Neural cell (in vitro differentiated cells): ENCODE measurements at regions not wholly inside any gene's neighbourhood (a gene's known extent, or its start where the extent isn't known, plus 50 kb on each side); places are given as distances from the start of the nearest gene placed in this dataset.

Experiments used
- H2AFZ ChIP-seq: fragments of 200-600, 300-800 bp; sonication (generic), shearing (Covaris generic); 2 replicates; pipeline ENCODE4 v1.6.0; 2014; ENCODE audit warnings: low read depth, mild to moderate bottlenecking, antibody characterized with exemption, low read length, moderate library complexity
- H3F3A ChIP-seq: fragments of 200-600 bp; shearing (Covaris generic); 2 replicates; pipeline ENCODE4 v1.6.1; 2016; ENCODE audit warnings: mild to moderate bottlenecking, moderate library complexity, mixed read lengths, antibody characterized with exemption, low read length; ENCODE audit not compliant: insufficient read depth, poor library complexity, severe bottlenecking
- H3K27ac ChIP-seq: fragments of 200-600, 300-800 bp; sonication (generic), shearing (Covaris generic); 2 replicates; pipeline ENCODE4 v1.5.1; 2014; ENCODE audit warnings: mild to moderate bottlenecking, low read length, moderate library complexity
- H3K27me3 ChIP-seq: fragments of 300-800, 200-600 bp; sonication (generic), shearing (Covaris generic); 2 replicates; pipeline ENCODE4 v1.6.0; 2014; ENCODE audit warnings: mild to moderate bottlenecking, low read depth, low read length, moderate library complexity; ENCODE audit not compliant: insufficient read depth
- H3K36me3 ChIP-seq: fragments of 300-800, 200-600 bp; sonication (generic), shearing (Covaris generic); 2 replicates; pipeline ENCODE4 v1.5.1; 2014; ENCODE audit warnings: mild to moderate bottlenecking, antibody characterized with exemption, low read length, moderate library complexity; ENCODE audit not compliant: insufficient read depth
- H3K4me2 ChIP-seq: fragments of 300-800, 200-600 bp; sonication (generic), shearing (Covaris generic); 2 replicates; pipeline ENCODE4 v1.6.0; 2014; ENCODE audit warnings: mild to moderate bottlenecking, low read length
- H3K4me3 ChIP-seq: fragments of 300-800, 200-600 bp; sonication (generic), shearing (Covaris generic); 2 replicates; pipeline ENCODE4 v1.5.1; 2014; ENCODE audit warnings: mild to moderate bottlenecking, low read length, moderate library complexity
- H3K79me2 ChIP-seq: fragments of 200-600 bp; shearing (Covaris generic); replicated peaks from 2 replicates; pipeline ENCODE4 v1.6.0; 2014; ENCODE audit warnings: mild to moderate bottlenecking, low read length, moderate library complexity; ENCODE audit not compliant: insufficient read depth
- H3K9ac ChIP-seq: fragments of 300-800, 200-600 bp; sonication (generic), shearing (Covaris generic); 2 replicates; pipeline ENCODE4 v1.6.1; 2016; ENCODE audit warnings: mild to moderate bottlenecking, low read length, mixed read lengths
- H3K9me2 ChIP-seq: fragments of 200-600 bp; shearing (Covaris generic); 2 replicates; pipeline ENCODE4 v1.6.1; 2016; ENCODE audit warnings: mild to moderate bottlenecking, low read length, mixed read lengths; ENCODE audit not compliant: insufficient read depth
- H3K9me3 ChIP-seq: fragments of 200-600, 300-800 bp; sonication (generic), shearing (Covaris generic); 2 replicates; pipeline ENCODE4 v1.6.1; 2016; ENCODE audit warnings: mild to moderate bottlenecking, mixed run types, low read length, moderate library complexity, mixed read lengths
- H4K20me1 ChIP-seq: fragments of 200-600 bp; shearing (Covaris generic); 2 replicates; pipeline ENCODE4 v1.6.1; 2016; ENCODE audit warnings: mild to moderate bottlenecking, mixed run types; ENCODE audit not compliant: insufficient read depth
- EP300 ChIP-seq: fragments of 450-650 bp; conservative IDR thresholded peaks from 2 replicates; pipeline ENCODE4 v1.6.1; 2014; ENCODE audit warnings: antibody characterized with exemption, mild to moderate bottlenecking, moderate library complexity; ENCODE audit not compliant: poor library complexity, severe bottlenecking
- EZH2 ChIP-seq: fragments of 200-600, 300-800 bp; shearing (Covaris generic), sonication (generic); IDR thresholded peaks from 2 replicates; pipeline ENCODE4 v1.6.1; 2014; ENCODE audit warnings: antibody characterized with exemption, low read length, borderline replicate concordance, mild to moderate bottlenecking; ENCODE audit not compliant: insufficient read depth, poor library complexity, severe bottlenecking
- MXI1 ChIP-seq: fragments of 450-650 bp; conservative IDR thresholded peaks from 2 replicates; pipeline ENCODE4 v1.6.1; 2014; ENCODE audit warnings: antibody characterized with exemption, mild to moderate bottlenecking; ENCODE audit not compliant: poor library complexity, severe bottlenecking
- POLR2AphosphoS5 ChIP-seq: IDR thresholded peaks from 2 replicates; pipeline ENCODE4 v1.6.1; 2012
- RAD21 ChIP-seq: fragments of 450-650 bp; conservative IDR thresholded peaks from 2 replicates; pipeline ENCODE4 v1.6.1; 2014; ENCODE audit warnings: antibody characterized with exemption, mild to moderate bottlenecking, moderate library complexity
- SMC3 ChIP-seq: fragments of 450-650 bp; conservative IDR thresholded peaks from 2 replicates; pipeline ENCODE4 v1.6.1; 2014; ENCODE audit warnings: antibody characterized with exemption, mild to moderate bottlenecking, moderate library complexity; ENCODE audit not compliant: poor library complexity
- TAF1 ChIP-seq: IDR thresholded peaks from 2 replicates; pipeline ENCODE4 v1.6.1; 2012; ENCODE audit warnings: low read depth
- TF ChIP-seq, protein P1 (sequence below): fragments of 450-650 bp; IDR thresholded peaks from 2 replicates; pipeline ENCODE4 v1.5.1; 2014; ENCODE audit warnings: antibody characterized with exemption, mild to moderate bottlenecking, moderate library complexity; ENCODE audit not compliant: poor library complexity, severe bottlenecking
- TF ChIP-seq, protein P2 (sequence below): IDR thresholded peaks from 2 replicates; pipeline ENCODE4 v1.6.1; 2012; ENCODE audit warnings: borderline replicate concordance

DNA sequence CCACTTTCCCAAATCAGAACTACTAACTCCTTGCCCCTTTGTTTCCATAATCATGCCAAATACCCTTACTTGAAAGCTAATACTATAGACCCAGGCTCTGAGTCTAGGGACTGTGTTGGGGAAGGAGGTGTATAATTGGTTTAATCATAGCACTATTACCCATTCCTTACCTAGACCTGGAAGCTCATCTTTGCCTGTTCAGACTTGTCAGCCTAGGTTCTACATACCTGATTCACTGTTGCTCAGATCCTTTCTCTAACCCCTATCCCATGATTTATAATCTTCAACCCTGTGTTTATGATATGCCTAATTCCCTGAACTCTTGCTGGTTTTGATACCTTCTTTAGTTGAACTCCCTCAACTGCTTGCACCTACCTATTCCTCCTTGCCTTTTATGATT lies 123.1 kb upstream of the GRIA3 start:
- Histone ChIP-seq H3K79me2 (no peaks in the 10 kb centered on the region), H4K20me1 (no peaks in the 10 kb centered on the region), H3K4me2 (no peak overlapping the region), H3K9me3 (no peaks in the 10 kb centered on the region), H3K9me2 (no peaks in the 10 kb centered on the region), H2AFZ (no peak overlapping the region), H3K27ac (no peak overlapping the region), H3K27me3 (no peaks in the 10 kb centered on the region), H3K9ac (no peak overlapping the region), H3K4me3 (no peak overlapping the region), H3K36me3 (no peaks in the 10 kb centered on the region), H3F3A (no peaks in the 10 kb centered on the region)
- TF ChIP-seq, protein P1, sequence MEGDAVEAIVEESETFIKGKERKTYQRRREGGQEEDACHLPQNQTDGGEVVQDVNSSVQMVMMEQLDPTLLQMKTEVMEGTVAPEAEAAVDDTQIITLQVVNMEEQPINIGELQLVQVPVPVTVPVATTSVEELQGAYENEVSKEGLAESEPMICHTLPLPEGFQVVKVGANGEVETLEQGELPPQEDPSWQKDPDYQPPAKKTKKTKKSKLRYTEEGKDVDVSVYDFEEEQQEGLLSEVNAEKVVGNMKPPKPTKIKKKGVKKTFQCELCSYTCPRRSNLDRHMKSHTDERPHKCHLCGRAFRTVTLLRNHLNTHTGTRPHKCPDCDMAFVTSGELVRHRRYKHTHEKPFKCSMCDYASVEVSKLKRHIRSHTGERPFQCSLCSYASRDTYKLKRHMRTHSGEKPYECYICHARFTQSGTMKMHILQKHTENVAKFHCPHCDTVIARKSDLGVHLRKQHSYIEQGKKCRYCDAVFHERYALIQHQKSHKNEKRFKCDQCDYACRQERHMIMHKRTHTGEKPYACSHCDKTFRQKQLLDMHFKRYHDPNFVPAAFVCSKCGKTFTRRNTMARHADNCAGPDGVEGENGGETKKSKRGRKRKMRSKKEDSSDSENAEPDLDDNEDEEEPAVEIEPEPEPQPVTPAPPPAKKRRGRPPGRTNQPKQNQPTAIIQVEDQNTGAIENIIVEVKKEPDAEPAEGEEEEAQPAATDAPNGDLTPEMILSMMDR, result no peak
- TF ChIP-seq, protein P2, sequence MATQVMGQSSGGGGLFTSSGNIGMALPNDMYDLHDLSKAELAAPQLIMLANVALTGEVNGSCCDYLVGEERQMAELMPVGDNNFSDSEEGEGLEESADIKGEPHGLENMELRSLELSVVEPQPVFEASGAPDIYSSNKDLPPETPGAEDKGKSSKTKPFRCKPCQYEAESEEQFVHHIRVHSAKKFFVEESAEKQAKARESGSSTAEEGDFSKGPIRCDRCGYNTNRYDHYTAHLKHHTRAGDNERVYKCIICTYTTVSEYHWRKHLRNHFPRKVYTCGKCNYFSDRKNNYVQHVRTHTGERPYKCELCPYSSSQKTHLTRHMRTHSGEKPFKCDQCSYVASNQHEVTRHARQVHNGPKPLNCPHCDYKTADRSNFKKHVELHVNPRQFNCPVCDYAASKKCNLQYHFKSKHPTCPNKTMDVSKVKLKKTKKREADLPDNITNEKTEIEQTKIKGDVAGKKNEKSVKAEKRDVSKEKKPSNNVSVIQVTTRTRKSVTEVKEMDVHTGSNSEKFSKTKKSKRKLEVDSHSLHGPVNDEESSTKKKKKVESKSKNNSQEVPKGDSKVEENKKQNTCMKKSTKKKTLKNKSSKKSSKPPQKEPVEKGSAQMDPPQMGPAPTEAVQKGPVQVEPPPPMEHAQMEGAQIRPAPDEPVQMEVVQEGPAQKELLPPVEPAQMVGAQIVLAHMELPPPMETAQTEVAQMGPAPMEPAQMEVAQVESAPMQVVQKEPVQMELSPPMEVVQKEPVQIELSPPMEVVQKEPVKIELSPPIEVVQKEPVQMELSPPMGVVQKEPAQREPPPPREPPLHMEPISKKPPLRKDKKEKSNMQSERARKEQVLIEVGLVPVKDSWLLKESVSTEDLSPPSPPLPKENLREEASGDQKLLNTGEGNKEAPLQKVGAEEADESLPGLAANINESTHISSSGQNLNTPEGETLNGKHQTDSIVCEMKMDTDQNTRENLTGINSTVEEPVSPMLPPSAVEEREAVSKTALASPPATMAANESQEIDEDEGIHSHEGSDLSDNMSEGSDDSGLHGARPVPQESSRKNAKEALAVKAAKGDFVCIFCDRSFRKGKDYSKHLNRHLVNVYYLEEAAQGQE, result no peak
- TF ChIP-seq TAF1 (no peak), EP300 (no peak), EZH2 (no peak), RAD21 (no peak), SMC3 (no peak), POLR2AphosphoS5 (no peak), MXI1 (no peak)

DNA sequence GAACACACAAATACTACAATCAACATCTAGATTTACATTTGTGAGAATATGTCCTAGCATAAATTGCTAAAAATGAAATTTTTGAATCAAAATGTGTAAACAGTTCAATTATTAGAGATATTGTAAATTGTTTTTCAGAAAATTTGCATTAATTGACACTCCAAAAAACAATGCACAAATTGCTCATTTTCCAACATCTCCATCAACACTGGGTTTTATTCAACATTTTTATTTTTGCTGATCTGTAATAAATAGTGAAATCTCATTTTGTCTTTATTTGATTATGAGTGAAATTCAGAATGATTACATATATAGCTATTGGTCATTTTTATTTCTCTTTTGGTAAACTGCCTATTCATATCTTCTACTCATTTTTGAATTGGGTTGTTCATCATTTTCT lies 120.0 kb upstream of the GRIA3 start:
- Histone ChIP-seq H4K20me1 (no peaks in the 10 kb centered on the region), H3K9me3 (no peaks in the 10 kb centered on the region), H3K9ac (no peak overlapping the region), H3K27me3 (no peaks in the 10 kb centered on the region), H3K4me2 (no peak overlapping the region), H3K9me2 (no peaks in the 10 kb centered on the region), H3F3A (no peaks in the 10 kb centered on the region), H3K36me3 (no peaks in the 10 kb centered on the region), H3K27ac (no peak overlapping the region), H3K4me3 (no peak overlapping the region), H2AFZ (no peak overlapping the region), H3K79me2 (no peaks in the 10 kb centered on the region)
- TF ChIP-seq MXI1, result no peak
- no peak for TF ChIP-seq SMC3
- TF ChIP-seq, protein P2, result no peak
- TF ChIP-seq, protein P1, result no peak
- no peak for TF ChIP-seq EP300
- TF ChIP-seq TAF1, result no peak
- no peak for TF ChIP-seq RAD21
- TF ChIP-seq EZH2, result no peak
- TF ChIP-seq POLR2AphosphoS5, result no peak
